HFFc6 (cell line): ENCODE measurements at regions not wholly inside any gene's neighbourhood (a gene's known extent, or its start where the extent isn't known, plus 50 kb on each side); places are given as distances from the start of the nearest gene placed in this dataset.

ENCODE experiments used
- DNase-seq: peaks from one replicate; pipeline ENCODE4 v3.0.0-alpha.2; 2018
- H3K27ac Mint-ChIP-seq: 2 replicates; pipeline ENCODE4 v1.8.0; 2020; ENCODE audit warnings: mild to moderate bottlenecking, mixed read lengths
- H3K27me3 Mint-ChIP-seq: 2 replicates; pipeline ENCODE4 v1.8.0; 2021; ENCODE audit warnings: mild to moderate bottlenecking, moderate library complexity, mixed read lengths; ENCODE audit not compliant: insufficient read depth
- H3K36me3 Mint-ChIP-seq: 2 replicates; pipeline ENCODE4 v1.8.0; 2021; ENCODE audit warnings: low read depth, mixed read lengths
- H3K4me1 Mint-ChIP-seq: 2 replicates; pipeline ENCODE4 v1.8.0; 2020; ENCODE audit warnings: low read depth, mixed read lengths
- H3K4me3 Mint-ChIP-seq: 2 replicates; pipeline ENCODE4 v1.8.0; 2020; ENCODE audit warnings: mild to moderate bottlenecking, moderate library complexity, mixed read lengths
- H3K9me3 Mint-ChIP-seq: 2 replicates; pipeline ENCODE4 v1.8.0; 2020; ENCODE audit warnings: mild to moderate bottlenecking, mixed read lengths
- TF ChIP-seq, protein P1 (sequence below): fragments of 200-600 bp; sonication (generic); IDR thresholded peaks from 2 replicates; pipeline ENCODE4 v1.5.0; 2021; ENCODE audit warnings: antibody characterized with exemption, mild to moderate bottlenecking

DNA sequence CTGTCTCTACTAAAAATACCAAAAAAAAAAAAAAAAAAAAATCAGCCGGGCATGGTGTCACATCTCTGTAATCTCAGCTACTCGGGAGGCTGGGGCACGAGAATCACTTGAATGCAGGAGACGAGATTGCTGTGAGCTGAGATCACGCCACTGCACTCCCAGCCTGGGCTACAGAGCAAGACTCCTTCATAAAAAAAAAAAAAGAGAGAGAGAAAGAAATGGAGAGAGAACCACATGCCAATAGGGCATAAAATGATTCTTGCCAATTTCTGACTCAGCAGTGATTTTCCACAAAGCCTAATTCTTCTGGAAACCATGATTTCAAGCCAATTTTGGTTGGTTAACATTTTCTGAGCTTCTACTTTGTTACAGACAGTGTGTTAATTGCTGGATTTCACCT is 250.4 kb upstream of the SEL1L start:
- DNase-seq = no peak
- TF ChIP-seq, protein P1, sequence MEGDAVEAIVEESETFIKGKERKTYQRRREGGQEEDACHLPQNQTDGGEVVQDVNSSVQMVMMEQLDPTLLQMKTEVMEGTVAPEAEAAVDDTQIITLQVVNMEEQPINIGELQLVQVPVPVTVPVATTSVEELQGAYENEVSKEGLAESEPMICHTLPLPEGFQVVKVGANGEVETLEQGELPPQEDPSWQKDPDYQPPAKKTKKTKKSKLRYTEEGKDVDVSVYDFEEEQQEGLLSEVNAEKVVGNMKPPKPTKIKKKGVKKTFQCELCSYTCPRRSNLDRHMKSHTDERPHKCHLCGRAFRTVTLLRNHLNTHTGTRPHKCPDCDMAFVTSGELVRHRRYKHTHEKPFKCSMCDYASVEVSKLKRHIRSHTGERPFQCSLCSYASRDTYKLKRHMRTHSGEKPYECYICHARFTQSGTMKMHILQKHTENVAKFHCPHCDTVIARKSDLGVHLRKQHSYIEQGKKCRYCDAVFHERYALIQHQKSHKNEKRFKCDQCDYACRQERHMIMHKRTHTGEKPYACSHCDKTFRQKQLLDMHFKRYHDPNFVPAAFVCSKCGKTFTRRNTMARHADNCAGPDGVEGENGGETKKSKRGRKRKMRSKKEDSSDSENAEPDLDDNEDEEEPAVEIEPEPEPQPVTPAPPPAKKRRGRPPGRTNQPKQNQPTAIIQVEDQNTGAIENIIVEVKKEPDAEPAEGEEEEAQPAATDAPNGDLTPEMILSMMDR = no peak
- H3K4me1 Mint-ChIP-seq = no peaks in the 10 kb centered on the region
- no peak overlapping the region for H3K4me3 Mint-ChIP-seq
- no peaks in the 10 kb centered on the region; the same call in 1 of the 2 replicates for H3K27me3 Mint-ChIP-seq
- H3K36me3 Mint-ChIP-seq = no peaks in the 10 kb centered on the region
- H3K9me3 Mint-ChIP-seq = peaks cover 29% of the 10 kb centered on the region
- H3K27ac Mint-ChIP-seq = no peak overlapping the region

DNA sequence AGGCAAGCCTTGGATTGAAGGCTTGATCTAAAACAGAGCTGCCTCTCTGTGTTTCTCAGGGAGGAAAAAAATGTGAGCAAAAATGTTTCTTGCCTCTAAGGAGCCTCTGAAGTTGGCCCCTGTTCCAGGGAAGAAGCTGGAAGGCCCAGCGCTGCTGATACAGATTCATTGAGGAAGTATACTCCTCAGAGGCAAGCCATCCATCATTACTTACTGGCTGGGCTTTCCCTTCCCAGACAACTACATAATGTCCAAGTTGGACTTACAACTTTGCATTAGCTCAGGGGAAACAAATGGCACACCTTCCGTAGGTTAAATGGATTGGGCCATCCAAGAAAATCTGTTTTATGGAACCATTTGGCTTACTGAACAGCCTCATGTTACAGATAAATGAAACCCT is 263.7 kb upstream of the SEL1L start:
- Mint-ChIP-seq H3K27me3 (no peaks in the 10 kb centered on the region), H3K4me3 (no peak overlapping the region), H3K9me3 (peaks cover 60% of the 10 kb centered on the region), H3K36me3 (no peaks in the 10 kb centered on the region), H3K27ac (no peak overlapping the region), H3K4me1 (no peaks in the 10 kb centered on the region)
- TF ChIP-seq, protein P1 = no peak
- no peak for DNase-seq

DNA sequence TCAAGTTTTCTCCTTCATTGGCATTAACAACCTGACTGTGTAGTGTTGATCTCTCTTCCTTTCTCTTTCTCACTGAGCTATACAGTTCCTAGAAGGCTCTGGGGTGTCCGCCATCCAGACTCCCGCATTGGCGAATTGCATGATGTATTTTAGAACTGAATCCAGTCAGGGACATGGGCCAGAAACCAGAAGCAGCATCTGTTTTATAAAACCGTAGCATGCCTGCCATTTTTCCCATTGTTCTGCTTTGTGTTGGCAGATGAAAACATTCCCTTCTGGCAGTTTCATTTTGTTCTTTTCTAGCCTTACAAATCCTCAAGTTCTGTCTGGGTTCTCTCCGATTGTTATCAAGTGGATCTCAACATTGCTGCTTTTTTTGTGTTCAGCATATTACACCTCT is 268.3 kb upstream of the SEL1L start:
- H3K36me3 Mint-ChIP-seq = no peaks in the 10 kb centered on the region
- DNase-seq = no peak
- H3K9me3 Mint-ChIP-seq = peaks cover 54% of the 10 kb centered on the region
- H3K4me1 Mint-ChIP-seq = no peaks in the 10 kb centered on the region
- TF ChIP-seq, protein P1 = no peak
- H3K4me3 Mint-ChIP-seq = no peak overlapping the region
- H3K27ac Mint-ChIP-seq = no peak overlapping the region
- no peaks in the 10 kb centered on the region for H3K27me3 Mint-ChIP-seq

DNA sequence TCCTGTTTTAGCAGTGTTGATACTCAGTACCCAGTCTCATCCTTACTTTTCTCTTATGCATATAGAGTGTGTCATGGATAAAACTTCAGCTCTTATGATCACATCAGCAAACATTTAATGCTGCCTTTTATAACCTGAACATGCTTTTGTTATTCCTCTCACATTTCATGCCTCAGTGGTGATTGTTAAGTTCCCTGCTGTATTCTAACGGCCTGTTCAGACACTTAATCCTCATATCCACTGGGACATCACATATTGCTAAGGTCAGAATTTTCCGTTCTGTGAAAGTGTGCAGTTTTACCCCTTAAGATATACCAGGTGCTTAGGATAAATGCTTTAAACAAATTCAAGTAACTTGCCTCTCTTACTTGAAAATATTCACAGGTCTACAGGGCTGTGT is 268.7 kb upstream of the SEL1L start:
- DNase-seq = no peak
- Mint-ChIP-seq H3K27ac (no peak overlapping the region), H3K36me3 (no peaks in the 10 kb centered on the region), H3K4me1 (no peaks in the 10 kb centered on the region), H3K27me3 (no peaks in the 10 kb centered on the region), H3K4me3 (no peak overlapping the region), H3K9me3 (peaks cover 56% of the 10 kb centered on the region)
- TF ChIP-seq, protein P1 = no peak

DNA sequence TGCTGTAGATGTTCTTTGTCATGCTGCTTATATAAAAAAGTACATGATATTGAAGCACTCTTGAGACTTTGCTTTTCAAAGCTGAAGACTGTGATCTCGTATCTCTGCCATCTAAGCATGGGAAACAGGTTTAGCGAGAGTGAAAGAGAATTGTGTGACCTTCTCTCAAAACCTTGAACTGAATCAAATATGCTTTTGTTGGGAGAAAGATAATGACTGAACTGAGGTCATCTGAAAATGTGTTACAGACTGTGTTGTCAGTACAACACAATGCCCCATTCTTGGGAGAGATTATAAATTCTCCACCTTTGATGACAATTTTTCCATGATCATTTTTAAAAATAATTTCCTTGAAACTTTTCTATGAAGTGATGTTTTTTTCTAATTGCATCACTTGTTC is 272.1 kb upstream of the SEL1L start:
- Mint-ChIP-seq H3K4me3 (no peak overlapping the region), H3K9me3 (peaks cover 62% of the 10 kb centered on the region), H3K36me3 (no peaks in the 10 kb centered on the region), H3K4me1 (no peaks in the 10 kb centered on the region), H3K27me3 (no peaks in the 10 kb centered on the region), H3K27ac (no peak overlapping the region)
- TF ChIP-seq, protein P1 = no peak
- no peak for DNase-seq

DNA sequence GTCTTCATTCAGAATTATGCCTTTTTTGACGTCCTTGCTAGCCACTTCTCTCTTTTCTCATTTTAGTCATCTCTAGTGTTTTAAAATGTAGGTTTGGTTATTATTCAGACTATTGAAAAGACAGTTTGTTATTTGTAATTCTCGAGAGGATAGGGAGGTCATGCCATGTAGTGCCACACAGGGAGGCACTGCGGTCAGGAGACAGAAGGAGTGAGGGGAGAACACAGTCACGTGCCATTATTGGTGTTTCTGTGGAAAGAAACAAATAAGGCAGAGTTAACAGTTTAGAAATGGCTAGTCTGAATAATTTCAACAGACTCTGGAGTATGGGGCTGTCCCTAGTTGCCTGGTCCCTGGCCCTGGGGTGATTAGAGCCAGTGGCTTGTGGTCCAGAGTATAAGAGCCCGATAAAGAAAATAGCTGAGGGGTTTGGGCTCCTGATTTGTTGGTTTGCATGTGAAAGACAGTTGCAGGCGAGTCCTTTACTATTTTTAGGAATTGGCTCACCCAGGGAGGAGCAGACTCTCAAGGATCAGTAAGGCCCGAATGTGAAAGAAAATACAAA is 278.1 kb upstream of the SEL1L start:
- Mint-ChIP-seq H3K9me3 (peaks cover 46% of the 10 kb centered on the region), H3K4me1 (no peaks in the 10 kb centered on the region), H3K4me3 (no peak overlapping the region), H3K36me3 (no peaks in the 10 kb centered on the region), H3K27ac (no peak overlapping the region), H3K27me3 (no peaks in the 10 kb centered on the region)
- TF ChIP-seq, protein P1 = no peak
- DNase-seq = no peak
